ENCODE measurements at regions not wholly inside any gene's neighbourhood (a gene's known extent, or its start where the extent isn't known, plus 50 kb on each side); places are given as distances from the start of the nearest gene placed in this dataset.

DNA sequence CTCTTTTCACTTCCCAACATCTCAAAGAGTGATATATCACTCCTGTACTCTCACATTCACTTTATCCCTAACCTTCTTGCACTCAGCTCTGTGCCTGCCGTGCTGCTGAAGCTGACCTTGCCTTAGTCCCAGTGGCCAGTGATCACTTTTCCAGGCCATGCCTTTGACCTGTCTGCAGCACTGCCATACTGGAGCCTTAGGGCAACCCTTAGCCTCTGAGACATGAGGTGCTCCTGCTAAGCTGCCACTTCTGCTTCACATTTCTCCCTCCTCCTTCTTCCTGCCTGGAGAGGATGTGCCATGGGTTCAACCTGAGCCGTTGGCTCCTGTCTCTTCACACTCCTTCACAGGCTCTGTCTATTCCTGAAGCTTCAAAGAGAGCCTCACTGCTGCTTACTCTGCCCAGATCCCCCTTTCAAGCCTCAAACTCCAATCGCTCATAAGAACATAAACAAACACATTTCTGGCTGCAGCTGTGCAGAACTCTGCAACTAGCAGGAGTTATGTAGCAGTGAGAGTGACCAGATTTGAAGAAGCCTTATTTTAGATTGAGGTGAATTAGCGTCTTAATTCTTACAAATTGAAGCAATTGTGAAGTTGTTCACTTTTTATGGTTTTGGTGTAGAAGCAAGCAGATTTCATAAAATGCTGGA, 716.2 kb upstream of the FANCL start:
- Histone ChIP-seq H3K9me3 (ENCODE audit: severe bottlenecking) (no peaks in the 10 kb centered on the region), H3K27ac (no peak overlapping the region), H3K27me3 (ENCODE audit: insufficient read depth, low read depth, severe bottlenecking) (no peaks in the 10 kb centered on the region), H3K36me3 (no peaks in the 10 kb centered on the region), H3K4me3 (ENCODE audit: low read depth, low read length) (no peak overlapping the region)
- no peak for DNase-seq
- TF ChIP-seq CTCF (IDR thresholded peaks at IDR 0.05; ENCODE audit: low read depth, low read length), result no peak

DNA sequence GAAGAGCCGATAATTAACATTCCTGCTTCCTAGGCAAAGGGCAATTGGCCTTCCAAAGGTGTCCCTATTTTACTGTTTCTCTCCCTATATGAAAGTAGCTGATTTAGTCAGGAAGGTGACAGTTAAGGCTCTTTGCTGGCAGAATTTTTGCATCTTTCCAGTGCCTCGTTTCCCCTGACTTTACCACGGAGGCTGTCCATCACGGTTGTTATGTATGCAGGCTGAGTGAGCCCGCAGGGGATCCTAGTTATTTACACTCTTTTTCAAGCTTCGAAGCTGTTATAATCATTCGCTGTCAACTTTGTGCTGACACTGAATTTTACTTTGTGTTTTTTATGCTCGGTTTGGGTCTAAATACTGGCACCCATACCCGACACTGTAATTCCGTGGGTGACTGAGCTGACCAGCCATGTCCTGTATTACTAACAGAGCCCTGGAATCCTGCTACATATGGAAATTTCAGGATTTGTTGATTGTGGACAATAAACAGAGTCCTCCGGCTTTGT, 713.8 kb upstream of the FANCL start:
- Histone ChIP-seq H3K4me3 (ENCODE audit: low read depth, low read length) (no peak overlapping the region), H3K36me3 (no peaks in the 10 kb centered on the region), H3K27me3 (ENCODE audit: insufficient read depth, low read depth, severe bottlenecking) (no peaks in the 10 kb centered on the region), H3K27ac (no peak overlapping the region), H3K9me3 (ENCODE audit: severe bottlenecking) (no peaks in the 10 kb centered on the region)
- no peak for DNase-seq
- no peak for TF ChIP-seq CTCF (IDR thresholded peaks at IDR 0.05; ENCODE audit: low read depth, low read length)

DNA sequence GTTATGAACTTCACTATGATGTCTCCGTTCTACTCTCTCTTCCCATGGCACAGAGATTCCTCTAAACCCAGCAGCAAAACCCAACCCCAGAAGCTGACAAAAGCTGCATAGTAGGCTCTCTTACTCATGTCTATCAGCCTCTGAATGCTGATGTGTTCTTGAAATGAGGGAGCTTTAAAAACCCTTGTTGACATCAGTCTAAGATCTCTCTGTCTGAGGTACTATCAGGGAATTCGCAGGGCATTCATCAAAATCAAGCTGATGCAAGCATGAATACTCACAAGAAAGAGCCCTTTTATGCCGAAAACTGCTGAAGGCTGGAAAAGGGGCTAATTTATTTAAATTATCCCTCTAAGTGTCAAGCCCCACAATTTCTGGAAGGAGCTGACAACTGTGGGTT, 710.6 kb upstream of the FANCL start:
- Histone ChIP-seq H3K4me3 (ENCODE audit: low read depth, low read length) (no peak overlapping the region), H3K36me3 (no peaks in the 10 kb centered on the region), H3K27ac (no peak overlapping the region), H3K9me3 (ENCODE audit: severe bottlenecking) (no peaks in the 10 kb centered on the region), H3K27me3 (ENCODE audit: insufficient read depth, low read depth, severe bottlenecking) (no peaks in the 10 kb centered on the region)
- TF ChIP-seq CTCF (IDR thresholded peaks at IDR 0.05; ENCODE audit: low read depth, low read length), result no peak
- DNase-seq, result no peak

- H3K36me3 ChIP-seq, result no peaks in the 10 kb centered on the region
Measured at GRCh38 chr2:58950795-58951462, 709.8 kb upstream of the FANCL start.

GRCh38 chr2:58939388-58939787, 698.3 kb upstream of the FANCL start:
- H3K9me3 ChIP-seq (ENCODE audit: severe bottlenecking), result peaks cover 12% of the 10 kb centered on the region
- no peak for DNase-seq
- no peak for TF ChIP-seq CTCF (IDR thresholded peaks at IDR 0.05; ENCODE audit: low read depth, low read length)

More at GRCh38 chr2:58950795-58951462, 709.8 kb upstream of the FANCL start:
- no peak for TF ChIP-seq CTCF (IDR thresholded peaks at IDR 0.05; ENCODE audit: low read depth, low read length)
- H3K27me3 ChIP-seq (ENCODE audit: insufficient read depth, low read depth, severe bottlenecking), result no peaks in the 10 kb centered on the region
- H3K27ac ChIP-seq, result no peak overlapping the region
- no peaks in the 10 kb centered on the region for H3K9me3 ChIP-seq (ENCODE audit: severe bottlenecking)
- H3K4me3 ChIP-seq (ENCODE audit: low read depth, low read length), result no peak overlapping the region
- DNase-seq, result no peak

More at GRCh38 chr2:58939388-58939787, 698.3 kb upstream of the FANCL start:
- Histone ChIP-seq H3K4me3 (ENCODE audit: low read depth, low read length) (no peak overlapping the region), H3K27me3 (ENCODE audit: insufficient read depth, low read depth, severe bottlenecking) (no peaks in the 10 kb centered on the region), H3K36me3 (no peaks in the 10 kb centered on the region), H3K27ac (no peak overlapping the region)

All from WERI-Rb-1 (cell line).